ENCODE measurements at regions not wholly inside any gene's neighbourhood (a gene's known extent, or its start where the extent isn't known, plus 50 kb on each side); places are given as distances from the start of the nearest gene placed in this dataset.
"Not testable (repeated sequence)": the region's sequence is repeated elsewhere in the genome, so short reads cannot be mapped to it uniquely, and the experiment has no call there.

- 47 to 66% (median 55%) methylated on average over 3 of the region's 3 CpGs for WGBS, 4 donors
- no peaks in the 10 kb centered on the region for H3K4me1 ChIP-seq (replicated peaks in 1 of 2)
- DNase-seq = no peak
- intact Hi-C loops (cut with DNase I) = no loop called here
- no peaks in the 10 kb centered on the region for H3K27me3 ChIP-seq
- no peak overlapping the region for H3K4me3 ChIP-seq
- no peak overlapping the region for H3K27ac ChIP-seq
- no peaks in the 10 kb centered on the region for H3K36me3 ChIP-seq (replicated peaks in 1 of 2)
- no peaks in the 10 kb centered on the region for H3K9me3 ChIP-seq (replicated peaks in 1 of 3)
- no peak for TF ChIP-seq POLR2A (IDR thresholded peaks at IDR 0.05)
- TF ChIP-seq CTCF (IDR thresholded peaks at IDR 0.05) = no peak
These were observed 553.3 kb downstream of the HTR1A start for GRCh38 chr5:63408984-63409383.

GRCh38 chr5:63401436-63402046 lies 560.7 kb downstream of the HTR1A start:
- 38 to 43% (median 40%) methylated on average over 7 of the region's 7 CpGs for WGBS, 4 donors
- TF ChIP-seq CTCF (IDR thresholded peaks at IDR 0.05) (peak; percentile 49 to 72 (median 65)), POLR2A (IDR thresholded peaks at IDR 0.05) (no peak)
- no peak overlapping the region for H3K27ac ChIP-seq
- no peaks in the 10 kb centered on the region for H3K4me1 ChIP-seq (replicated peaks in 1 of 2)
- no peaks in the 10 kb centered on the region for H3K27me3 ChIP-seq
- intact Hi-C loops (cut with DNase I) = loop anchor here in 1 of 2 donors (5.0 kb wide), 1 partner anchor 561 kb away; the partner anchor contains the start of gene HTR1A
- H3K36me3 ChIP-seq (replicated peaks in 1 of 2) = no peaks in the 10 kb centered on the region
- no peaks in the 10 kb centered on the region for H3K9me3 ChIP-seq (replicated peaks in 1 of 3)
- no peak overlapping the region for H3K4me3 ChIP-seq
- DNase-seq = peak; percentile 35 to 84 (median 65)

GRCh38 chr5:63400079-63400478 lies 562.2 kb downstream of the HTR1A start:
- WGBS, 4 donors = 57 to 71% (median 60%) methylated on average over 2 of the region's 2 CpGs
- intact Hi-C loops (cut with DNase I) = loop anchor here in 1 of 2 donors (5.0 kb wide), 1 partner anchor 562 kb away; the partner anchor contains the start of gene HTR1A
- no peaks in the 10 kb centered on the region for H3K36me3 ChIP-seq (replicated peaks in 1 of 2)
- no peak overlapping the region for H3K4me3 ChIP-seq
- no peak overlapping the region for H3K27ac ChIP-seq
- H3K27me3 ChIP-seq = no peaks in the 10 kb centered on the region
- no peak for DNase-seq
- TF ChIP-seq CTCF (IDR thresholded peaks at IDR 0.05) (no peak), POLR2A (IDR thresholded peaks at IDR 0.05) (no peak)
- H3K4me1 ChIP-seq (replicated peaks in 1 of 2) = no peaks in the 10 kb centered on the region
- no peaks in the 10 kb centered on the region for H3K9me3 ChIP-seq (replicated peaks in 1 of 3)

- Histone ChIP-seq H3K36me3 (replicated peaks in 1 of 2) (no peaks in the 10 kb centered on the region), H3K27ac (no peak overlapping the region), H3K9me3 (replicated peaks in 1 of 3) (no peaks in the 10 kb centered on the region), H3K4me1 (replicated peaks in 1 of 2) (no peaks in the 10 kb centered on the region), H3K27me3 (no peaks in the 10 kb centered on the region), H3K4me3 (no peak overlapping the region)
- 86 to 100% (median 90%) methylated on average over 1 of the region's 1 CpG for WGBS, 4 donors
- TF ChIP-seq CTCF (IDR thresholded peaks at IDR 0.05) (no peak), POLR2A (IDR thresholded peaks at IDR 0.05) (no peak)
- no peak for DNase-seq
- intact Hi-C loops (cut with DNase I) = no loop called here
These were observed 563.9 kb downstream of the HTR1A start for GRCh38 chr5:63398346-63398745.

GRCh38 chr5:63388188-63388587 lies 574.1 kb downstream of the HTR1A start:
- H3K27me3 ChIP-seq; H3K36me3 ChIP-seq (replicated peaks in 1 of 2); H3K4me1 ChIP-seq (replicated peaks in 1 of 2); intact Hi-C loops (cut with DNase I); H3K27ac ChIP-seq; H3K4me3 ChIP-seq; H3K9me3 ChIP-seq (replicated peaks in 1 of 3); DNase-seq: not testable (repeated sequence)
- WGBS, 4 donors = 76 to 87% (median 86%) methylated on average over 5 of the region's 5 CpGs
